Upper lobe of left lung (tissue), 4 donors: ENCODE measurements at regions not wholly inside any gene's neighbourhood (a gene's known extent, or its start where the extent isn't known, plus 50 kb on each side); places are given as distances from the start of the nearest gene placed in this dataset.
"Not testable (repeated sequence)": the region's sequence is repeated elsewhere in the genome, so short reads cannot be mapped to it uniquely, and the experiment has no call there.

Experiments
- POLR2A ChIP-seq, 4 donors: fragments of 450-650 bp; IDR thresholded peaks; one replicate each; pipeline ENCODE4 v1.5.1; 2016 to 2017; ENCODE audit warnings: antibody characterized with exemption in 4 of 4, mild to moderate bottlenecking in 2 of 4
- TF ChIP-seq, protein P1 (sequence below), 6 experiments: fragments of 450-650 bp in 4 of 6; fragments of 200-600 bp in 2 of 6; sonication (generic) in 2 of 6; IDR thresholded peaks; one replicate each; pipeline ENCODE4 v1.5.1; 2016 to 2019; ENCODE audit warnings: antibody characterized with exemption in 6 of 6

DNA sequence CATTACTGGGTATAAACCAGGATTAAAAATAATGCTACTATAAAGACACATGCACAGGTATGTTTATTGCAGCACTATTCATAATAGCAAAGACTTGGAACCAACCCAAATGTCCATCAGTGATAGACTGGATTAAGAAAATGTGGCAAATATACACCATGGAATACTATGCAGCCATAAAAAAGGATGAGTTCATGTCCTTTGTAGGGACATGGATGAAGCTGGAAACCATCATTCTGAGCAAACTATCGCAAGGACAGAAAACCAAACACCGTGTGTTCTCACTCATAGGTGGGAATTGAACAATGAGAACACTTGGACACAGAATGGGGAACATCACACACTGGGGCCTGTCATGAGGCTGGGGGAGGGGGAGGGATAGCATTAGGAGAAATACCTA is 233.4 kb upstream of the PRSS16 start:
- TF ChIP-seq, protein P1, sequence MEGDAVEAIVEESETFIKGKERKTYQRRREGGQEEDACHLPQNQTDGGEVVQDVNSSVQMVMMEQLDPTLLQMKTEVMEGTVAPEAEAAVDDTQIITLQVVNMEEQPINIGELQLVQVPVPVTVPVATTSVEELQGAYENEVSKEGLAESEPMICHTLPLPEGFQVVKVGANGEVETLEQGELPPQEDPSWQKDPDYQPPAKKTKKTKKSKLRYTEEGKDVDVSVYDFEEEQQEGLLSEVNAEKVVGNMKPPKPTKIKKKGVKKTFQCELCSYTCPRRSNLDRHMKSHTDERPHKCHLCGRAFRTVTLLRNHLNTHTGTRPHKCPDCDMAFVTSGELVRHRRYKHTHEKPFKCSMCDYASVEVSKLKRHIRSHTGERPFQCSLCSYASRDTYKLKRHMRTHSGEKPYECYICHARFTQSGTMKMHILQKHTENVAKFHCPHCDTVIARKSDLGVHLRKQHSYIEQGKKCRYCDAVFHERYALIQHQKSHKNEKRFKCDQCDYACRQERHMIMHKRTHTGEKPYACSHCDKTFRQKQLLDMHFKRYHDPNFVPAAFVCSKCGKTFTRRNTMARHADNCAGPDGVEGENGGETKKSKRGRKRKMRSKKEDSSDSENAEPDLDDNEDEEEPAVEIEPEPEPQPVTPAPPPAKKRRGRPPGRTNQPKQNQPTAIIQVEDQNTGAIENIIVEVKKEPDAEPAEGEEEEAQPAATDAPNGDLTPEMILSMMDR (IDR thresholded peaks at IDR 0.05): not testable (repeated sequence)
- TF ChIP-seq POLR2A (IDR thresholded peaks at IDR 0.05): not testable (repeated sequence)
